IMR-90 (cell line): ENCODE measurements at regions not wholly inside any gene's neighbourhood (a gene's known extent, or its start where the extent isn't known, plus 50 kb on each side); places are given as distances from the start of the nearest gene placed in this dataset.

Experiments used
- BHLHE40 ChIP-seq: fragments of 150-350 bp; IDR thresholded peaks from 2 replicates; pipeline ENCODE4 v1.6.1; 2016; ENCODE audit warnings: mild to moderate bottlenecking, low read depth, low read length
- MXI1 ChIP-seq: IDR thresholded peaks from 2 replicates; pipeline ENCODE4 v1.6.1; 2012; ENCODE audit warnings: low read depth, mild to moderate bottlenecking, low read length, moderate library complexity, borderline replicate concordance
- POLR2A ChIP-seq: IDR thresholded peaks from 2 replicates; pipeline ENCODE4 v1.6.1; 2012; ENCODE audit warnings: mild to moderate bottlenecking, low read depth, low read length
- RAD21 ChIP-seq: IDR thresholded peaks from 2 replicates; pipeline ENCODE4 v1.6.1; 2012; ENCODE audit warnings: low read length, improper control_type of control experiment
- RCOR1 ChIP-seq: IDR thresholded peaks from 2 replicates; pipeline ENCODE4 v1.6.1; 2012; ENCODE audit warnings: mild to moderate bottlenecking, low read length, improper control_type of control experiment; ENCODE audit not compliant: insufficient replicate concordance
- RFX5 ChIP-seq: IDR thresholded peaks from 2 replicates; pipeline ENCODE4 v1.8.0; 2012; ENCODE audit warnings: low read depth, mild to moderate bottlenecking, low read length, moderate library complexity
- SMC3 ChIP-seq: fragments of 150-350 bp; IDR thresholded peaks from 2 replicates; pipeline ENCODE4 v1.6.1; 2016; ENCODE audit warnings: low read depth, mild to moderate bottlenecking, antibody characterized with exemption, low read length, moderate library complexity
- TF ChIP-seq, protein P1 (sequence below): conservative IDR thresholded peaks from 2 replicates; pipeline ENCODE4 v1.5.1; 2012; ENCODE audit warnings: mild to moderate bottlenecking, low read depth, low read length, improper control_type of control experiment
- TF ChIP-seq, protein P2 (sequence below): fragments of 150-350 bp; IDR thresholded peaks from 2 replicates; pipeline ENCODE4 v1.6.1; 2016; ENCODE audit warnings: low read depth, mild to moderate bottlenecking, low read length, moderate library complexity, borderline replicate concordance

DNA sequence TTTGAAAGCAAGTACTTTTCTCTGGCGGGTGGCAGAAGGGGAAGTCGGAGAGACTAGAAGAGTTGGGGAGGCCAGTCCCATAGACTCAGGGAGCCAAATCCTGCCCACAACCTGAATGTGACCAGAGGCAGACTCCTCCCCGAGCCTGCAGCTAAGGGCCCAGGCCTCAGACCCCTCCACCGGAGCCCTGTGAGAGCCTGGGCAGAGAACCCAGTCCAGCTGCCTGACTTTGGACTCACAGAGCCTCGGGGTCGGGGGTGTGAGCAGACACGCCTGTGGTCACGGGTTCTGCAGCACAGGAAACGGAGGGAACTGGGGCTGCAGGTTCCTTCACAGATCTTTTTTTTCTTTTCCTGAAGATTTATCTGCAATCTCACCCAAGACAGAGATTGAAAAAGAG lies 312.3 kb downstream of the CTTN start:
- TF ChIP-seq, protein P1, sequence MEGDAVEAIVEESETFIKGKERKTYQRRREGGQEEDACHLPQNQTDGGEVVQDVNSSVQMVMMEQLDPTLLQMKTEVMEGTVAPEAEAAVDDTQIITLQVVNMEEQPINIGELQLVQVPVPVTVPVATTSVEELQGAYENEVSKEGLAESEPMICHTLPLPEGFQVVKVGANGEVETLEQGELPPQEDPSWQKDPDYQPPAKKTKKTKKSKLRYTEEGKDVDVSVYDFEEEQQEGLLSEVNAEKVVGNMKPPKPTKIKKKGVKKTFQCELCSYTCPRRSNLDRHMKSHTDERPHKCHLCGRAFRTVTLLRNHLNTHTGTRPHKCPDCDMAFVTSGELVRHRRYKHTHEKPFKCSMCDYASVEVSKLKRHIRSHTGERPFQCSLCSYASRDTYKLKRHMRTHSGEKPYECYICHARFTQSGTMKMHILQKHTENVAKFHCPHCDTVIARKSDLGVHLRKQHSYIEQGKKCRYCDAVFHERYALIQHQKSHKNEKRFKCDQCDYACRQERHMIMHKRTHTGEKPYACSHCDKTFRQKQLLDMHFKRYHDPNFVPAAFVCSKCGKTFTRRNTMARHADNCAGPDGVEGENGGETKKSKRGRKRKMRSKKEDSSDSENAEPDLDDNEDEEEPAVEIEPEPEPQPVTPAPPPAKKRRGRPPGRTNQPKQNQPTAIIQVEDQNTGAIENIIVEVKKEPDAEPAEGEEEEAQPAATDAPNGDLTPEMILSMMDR, result no peak
- TF ChIP-seq RCOR1 (no peak), POLR2A (no peak), MXI1 (no peak), SMC3 (no peak), RAD21 (no peak), RFX5 (no peak), BHLHE40 (no peak)
- TF ChIP-seq, protein P2, sequence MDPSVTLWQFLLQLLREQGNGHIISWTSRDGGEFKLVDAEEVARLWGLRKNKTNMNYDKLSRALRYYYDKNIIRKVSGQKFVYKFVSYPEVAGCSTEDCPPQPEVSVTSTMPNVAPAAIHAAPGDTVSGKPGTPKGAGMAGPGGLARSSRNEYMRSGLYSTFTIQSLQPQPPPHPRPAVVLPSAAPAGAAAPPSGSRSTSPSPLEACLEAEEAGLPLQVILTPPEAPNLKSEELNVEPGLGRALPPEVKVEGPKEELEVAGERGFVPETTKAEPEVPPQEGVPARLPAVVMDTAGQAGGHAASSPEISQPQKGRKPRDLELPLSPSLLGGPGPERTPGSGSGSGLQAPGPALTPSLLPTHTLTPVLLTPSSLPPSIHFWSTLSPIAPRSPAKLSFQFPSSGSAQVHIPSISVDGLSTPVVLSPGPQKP, result no peak
